HL-60 (cell line): ENCODE measurements at regions not wholly inside any gene's neighbourhood (a gene's known extent, or its start where the extent isn't known, plus 50 kb on each side); places are given as distances from the start of the nearest gene placed in this dataset.

Source experiments
- DNase-seq, 2 experiments: peaks; one replicate each; pipeline ENCODE4 v3.0.0-alpha.2; 2010 to 2020; ENCODE audit warnings: low read depth in 1 of 2, low spot score in 1 of 2
- H3K27ac ChIP-seq: fragments of 250-450 bp; sonication (Bioruptor Pico); replicated peaks from 2 replicates; pipeline ENCODE4 v1.5.1; 2020; ENCODE audit warnings: mild to moderate bottlenecking, moderate library complexity
- H3K27me3 ChIP-seq: fragments of 250-450 bp; sonication (Bioruptor Pico); 2 replicates; pipeline ENCODE4 v1.5.1; 2021; ENCODE audit warnings: mild to moderate bottlenecking, moderate library complexity; ENCODE audit not compliant: insufficient read depth, poor library complexity, severe bottlenecking
- H3K4me3 ChIP-seq: replicated peaks from 2 replicates; pipeline ENCODE4 v1.5.1; 2011; ENCODE audit warnings: mild to moderate bottlenecking, control low read depth, low read length; ENCODE audit not compliant: insufficient read depth
- CTCF ChIP-seq: IDR thresholded peaks from one replicate; pipeline ENCODE4 v1.5.1; 2011; ENCODE audit warnings: low read length, control low read depth, inconsistent platforms; ENCODE audit not compliant: insufficient read depth
- GABPA ChIP-seq: IDR thresholded peaks from 2 replicates; pipeline ENCODE4 v1.6.1; 2012; ENCODE audit warnings: low read depth
- POLR2AphosphoS5 ChIP-seq: IDR thresholded peaks from 2 replicates; pipeline ENCODE4 v1.6.1; 2012; ENCODE audit warnings: low read depth
- SPI1 ChIP-seq: IDR thresholded peaks from 2 replicates; pipeline ENCODE4 v1.6.1; 2012; ENCODE audit warnings: low read depth, mild to moderate bottlenecking, borderline replicate concordance
- TF ChIP-seq, protein P1 (sequence below): IDR thresholded peaks from 2 replicates; pipeline ENCODE4 v1.6.1; 2012; ENCODE audit warnings: low read depth; ENCODE audit not compliant: insufficient replicate concordance

DNA sequence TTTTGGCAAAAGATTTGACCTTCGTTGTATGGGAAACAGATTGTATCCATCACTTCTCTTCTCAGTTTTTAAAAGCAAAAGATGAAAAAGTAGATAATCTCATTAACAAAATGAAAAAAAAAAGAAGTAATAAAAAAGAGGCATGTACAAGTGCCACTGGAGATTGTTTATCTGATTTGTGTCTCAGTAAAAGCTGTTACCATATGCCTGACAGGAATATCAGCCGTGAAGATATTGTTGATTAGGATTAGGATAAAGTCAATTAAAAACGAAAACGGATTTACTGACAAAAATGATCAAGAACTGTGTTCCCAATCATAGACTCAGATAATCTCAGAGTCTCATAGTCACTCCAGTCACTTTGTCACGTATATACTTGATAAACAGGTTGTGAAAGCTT, 842.1 kb upstream of the SLC10A2 start:
- DNase-seq: no peak
- Histone ChIP-seq H3K27me3 (no peaks in the 10 kb centered on the region), H3K4me3 (no peak overlapping the region), H3K27ac (no peak overlapping the region)
- TF ChIP-seq GABPA: no peak
- TF ChIP-seq SPI1: no peak
- no peak for TF ChIP-seq POLR2AphosphoS5
- TF ChIP-seq, protein P1, sequence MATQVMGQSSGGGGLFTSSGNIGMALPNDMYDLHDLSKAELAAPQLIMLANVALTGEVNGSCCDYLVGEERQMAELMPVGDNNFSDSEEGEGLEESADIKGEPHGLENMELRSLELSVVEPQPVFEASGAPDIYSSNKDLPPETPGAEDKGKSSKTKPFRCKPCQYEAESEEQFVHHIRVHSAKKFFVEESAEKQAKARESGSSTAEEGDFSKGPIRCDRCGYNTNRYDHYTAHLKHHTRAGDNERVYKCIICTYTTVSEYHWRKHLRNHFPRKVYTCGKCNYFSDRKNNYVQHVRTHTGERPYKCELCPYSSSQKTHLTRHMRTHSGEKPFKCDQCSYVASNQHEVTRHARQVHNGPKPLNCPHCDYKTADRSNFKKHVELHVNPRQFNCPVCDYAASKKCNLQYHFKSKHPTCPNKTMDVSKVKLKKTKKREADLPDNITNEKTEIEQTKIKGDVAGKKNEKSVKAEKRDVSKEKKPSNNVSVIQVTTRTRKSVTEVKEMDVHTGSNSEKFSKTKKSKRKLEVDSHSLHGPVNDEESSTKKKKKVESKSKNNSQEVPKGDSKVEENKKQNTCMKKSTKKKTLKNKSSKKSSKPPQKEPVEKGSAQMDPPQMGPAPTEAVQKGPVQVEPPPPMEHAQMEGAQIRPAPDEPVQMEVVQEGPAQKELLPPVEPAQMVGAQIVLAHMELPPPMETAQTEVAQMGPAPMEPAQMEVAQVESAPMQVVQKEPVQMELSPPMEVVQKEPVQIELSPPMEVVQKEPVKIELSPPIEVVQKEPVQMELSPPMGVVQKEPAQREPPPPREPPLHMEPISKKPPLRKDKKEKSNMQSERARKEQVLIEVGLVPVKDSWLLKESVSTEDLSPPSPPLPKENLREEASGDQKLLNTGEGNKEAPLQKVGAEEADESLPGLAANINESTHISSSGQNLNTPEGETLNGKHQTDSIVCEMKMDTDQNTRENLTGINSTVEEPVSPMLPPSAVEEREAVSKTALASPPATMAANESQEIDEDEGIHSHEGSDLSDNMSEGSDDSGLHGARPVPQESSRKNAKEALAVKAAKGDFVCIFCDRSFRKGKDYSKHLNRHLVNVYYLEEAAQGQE: no peak
- TF ChIP-seq CTCF: no peak

- TF ChIP-seq GABPA (no peak), CTCF (no peak), POLR2AphosphoS5 (no peak), SPI1 (no peak)
- TF ChIP-seq, protein P1: no peak
- DNase-seq: no peak
- no peak overlapping the region for H3K4me3 ChIP-seq
- H3K27ac ChIP-seq: no peak overlapping the region
- H3K27me3 ChIP-seq: no peaks in the 10 kb centered on the region
These were observed 837.6 kb upstream of the SLC10A2 start for GRCh38 chr13:103903790-103904189.

DNA sequence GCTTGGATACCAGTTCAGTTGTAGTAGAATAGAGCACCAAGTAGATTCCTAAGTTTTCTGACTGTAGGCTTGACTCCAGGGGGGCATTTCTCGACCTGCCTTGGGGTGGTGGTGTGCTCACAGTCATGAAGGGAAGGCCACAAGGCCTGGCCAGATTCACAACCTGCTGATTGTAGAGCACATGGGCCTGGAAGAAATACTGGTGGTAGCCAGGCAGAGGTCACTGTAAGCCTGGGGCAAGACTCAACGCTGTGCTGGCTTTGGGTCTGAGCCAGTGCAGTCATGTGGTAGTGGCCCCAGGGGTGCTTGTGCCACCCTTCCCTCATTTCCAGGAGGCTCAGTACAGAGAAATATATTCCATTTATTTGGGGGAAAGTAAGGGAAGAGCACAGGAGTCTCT, 832.3 kb upstream of the SLC10A2 start:
- no peak for DNase-seq
- no peak for TF ChIP-seq POLR2AphosphoS5
- TF ChIP-seq, protein P1: no peak
- TF ChIP-seq GABPA: no peak
- TF ChIP-seq SPI1: no peak
- no peak for TF ChIP-seq CTCF

More for the DNA sequence above, 832.3 kb upstream of the SLC10A2 start:
- Histone ChIP-seq H3K4me3 (no peak overlapping the region), H3K27ac (no peak overlapping the region), H3K27me3 (no peaks in the 10 kb centered on the region)
